Neural progenitor cell (in vitro differentiated cells): ENCODE measurements at regions not wholly inside any gene's neighbourhood (a gene's known extent, or its start where the extent isn't known, plus 50 kb on each side); places are given as distances from the start of the nearest gene placed in this dataset.
"Not testable (repeated sequence)": the region's sequence is repeated elsewhere in the genome, so short reads cannot be mapped to it uniquely, and the experiment has no call there.

Experiments used
- DNase-seq: peaks from one replicate; pipeline ENCODE4 v3.0.0-alpha.2; 2016; ENCODE audit warnings: low spot score
- H2AFZ ChIP-seq: fragments of 200-600 bp; sonication (generic); replicated peaks from 2 replicates; pipeline ENCODE4 v1.6.1; 2016; ENCODE audit warnings: antibody characterized with exemption
- H3F3A ChIP-seq: fragments of 200-600 bp; sonication (generic); 2 replicates; pipeline ENCODE4 v1.6.1; 2016; ENCODE audit warnings: antibody characterized with exemption, low read depth
- H3K27ac ChIP-seq: fragments of 200-600 bp; sonication (generic); 2 replicates; pipeline ENCODE4 v1.5.1; 2016; ENCODE audit warnings: mild to moderate bottlenecking
- H3K27me3 ChIP-seq: fragments of 200-600 bp; sonication (generic); 2 replicates; pipeline ENCODE4 v1.6.1; 2016; ENCODE audit warnings: mild to moderate bottlenecking, moderate library complexity
- H3K36me3 ChIP-seq: fragments of 200-600 bp; sonication (generic); 2 replicates; pipeline ENCODE4 v1.5.1; 2016
- H3K4me1 ChIP-seq: fragments of 200-600 bp; sonication (generic); 2 replicates; pipeline ENCODE4 v1.6.1; 2016; ENCODE audit warnings: mixed run types
- H3K4me2 ChIP-seq: fragments of 200-600 bp; sonication (generic); 2 replicates; pipeline ENCODE4 v1.6.1; 2016
- H3K4me3 ChIP-seq: fragments of 200-600 bp; sonication (generic); 2 replicates; pipeline ENCODE4 v1.5.1; 2016
- H3K79me2 ChIP-seq: fragments of 200-600 bp; sonication (generic); 2 replicates; pipeline ENCODE4 v1.6.1; 2016; ENCODE audit warnings: low read depth
- H3K9ac ChIP-seq: fragments of 200-600 bp; sonication (generic); 2 replicates; pipeline ENCODE4 v1.6.1; 2016
- H3K9me3 ChIP-seq: fragments of 200-600 bp; sonication (generic); 2 replicates; pipeline ENCODE4 v1.5.1; 2016; ENCODE audit warnings: low read depth
- H4K20me1 ChIP-seq: fragments of 200-600 bp; sonication (generic); 2 replicates; pipeline ENCODE4 v1.6.1; 2016; ENCODE audit warnings: low read depth
- H3K27ac Mint-ChIP-seq: 3 replicates; pipeline ENCODE4 v1.8.0; 2021; ENCODE audit warnings: mixed read lengths
- H3K27me3 Mint-ChIP-seq: 2 replicates; pipeline ENCODE4 v1.8.0; 2022; ENCODE audit warnings: low read depth, mild to moderate bottlenecking, inconsistent platforms, moderate library complexity, mixed read lengths; ENCODE audit not compliant: insufficient read depth
- H3K36me3 Mint-ChIP-seq: 3 replicates; pipeline ENCODE4 v1.8.0; 2021; ENCODE audit warnings: mixed read lengths
- H3K4me1 Mint-ChIP-seq: 3 replicates; pipeline ENCODE4 v1.8.0; 2021; ENCODE audit warnings: mixed read lengths
- H3K4me3 Mint-ChIP-seq: 3 replicates; pipeline ENCODE4 v1.8.0; 2021; ENCODE audit warnings: mild to moderate bottlenecking, moderate library complexity, mixed read lengths
- H3K9me3 Mint-ChIP-seq: 3 replicates; pipeline ENCODE4 v1.8.0; 2020; ENCODE audit warnings: mixed read lengths
- CTCF ChIP-seq: fragments of 200-600 bp; sonication (generic); IDR thresholded peaks from 2 replicates; pipeline ENCODE4 v1.5.1; 2017; ENCODE audit warnings: antibody characterized with exemption, mild to moderate bottlenecking
- EZH2 ChIP-seq: fragments of 200-600 bp; sonication (generic); IDR thresholded peaks from 2 replicates; pipeline ENCODE4 v1.6.1; 2017; ENCODE audit warnings: antibody characterized with exemption, mild to moderate bottlenecking, moderate library complexity
- EZH2phosphoT487 ChIP-seq: fragments of 200-600 bp; sonication (generic); IDR thresholded peaks from 2 replicates; pipeline ENCODE4 v1.6.1; 2017; ENCODE audit warnings: antibody characterized with exemption

GRCh38 chr5:124612023-124612422 is 134.4 kb downstream of the ZNF608 start:
- H3K79me2 ChIP-seq, result no peaks in the 10 kb centered on the region
- H3K27ac Mint-ChIP-seq, result no peak overlapping the region
- peaks cover 15% of the 10 kb centered on the region for H3K4me1 ChIP-seq
- H3K9me3 ChIP-seq, result no peaks in the 10 kb centered on the region
- H4K20me1 ChIP-seq, result no peaks in the 10 kb centered on the region
- H3K9ac ChIP-seq, result no peak overlapping the region
- no peaks in the 10 kb centered on the region for H3K36me3 ChIP-seq
- no peak for TF ChIP-seq CTCF
- no peak for TF ChIP-seq EZH2phosphoT487
- TF ChIP-seq EZH2, result no peak
- H3K27me3 ChIP-seq, result no peaks in the 10 kb centered on the region
- H3K9me3 Mint-ChIP-seq, result peaks cover 15% of the 10 kb centered on the region
- peaks cover 9% of the 10 kb centered on the region for H3K36me3 Mint-ChIP-seq
- no peaks in the 10 kb centered on the region for H3F3A ChIP-seq
- peaks cover 5% of the 10 kb centered on the region for H3K27me3 Mint-ChIP-seq
- no peak overlapping the region for H3K27ac ChIP-seq
- H3K4me3 Mint-ChIP-seq, result no peak overlapping the region
- H3K4me3 ChIP-seq, result no peak overlapping the region
- no peak overlapping the region for H3K4me2 ChIP-seq
- H2AFZ ChIP-seq, result no peak overlapping the region
- H3K4me1 Mint-ChIP-seq, result peaks cover 6% of the 10 kb centered on the region
- DNase-seq, result no peak

GRCh38 chr5:124611262-124611661 is 135.2 kb downstream of the ZNF608 start:
- not testable (repeated sequence) for H3K27me3 ChIP-seq, H3K27ac Mint-ChIP-seq, H3K4me2 ChIP-seq, H3K4me3 ChIP-seq, H4K20me1 ChIP-seq, H3K27me3 Mint-ChIP-seq, H3K9ac ChIP-seq, H3K79me2 ChIP-seq, H3K36me3 ChIP-seq, H3K27ac ChIP-seq, H3K9me3 ChIP-seq, H3K4me3 Mint-ChIP-seq, H2AFZ ChIP-seq, DNase-seq, H3F3A ChIP-seq, H3K36me3 Mint-ChIP-seq
- peaks cover 15% of the 10 kb centered on the region for H3K9me3 Mint-ChIP-seq
- peaks cover 10% of the 10 kb centered on the region for H3K4me1 Mint-ChIP-seq
- H3K4me1 ChIP-seq, result peaks cover 16% of the 10 kb centered on the region

GRCh38 chr5:124609685-124610084 is 136.8 kb downstream of the ZNF608 start:
- H3K9me3 ChIP-seq, H3K27me3 Mint-ChIP-seq, H3K9ac ChIP-seq, H3K4me2 ChIP-seq, H3K4me3 Mint-ChIP-seq, H3K4me3 ChIP-seq, H3K27ac Mint-ChIP-seq, H3K27ac ChIP-seq, H2AFZ ChIP-seq, DNase-seq, H3K27me3 ChIP-seq, H3K36me3 ChIP-seq, H3K36me3 Mint-ChIP-seq, H3F3A ChIP-seq, H4K20me1 ChIP-seq, H3K79me2 ChIP-seq: not testable (repeated sequence)
- Mint-ChIP-seq H3K4me1 (peaks cover 24% of the 10 kb centered on the region), H3K9me3 (peaks cover 15% of the 10 kb centered on the region)
- H3K4me1 ChIP-seq, result peaks cover 22% of the 10 kb centered on the region

- Histone ChIP-seq H3K36me3 (no peaks in the 10 kb centered on the region), H3K4me3 (no peak overlapping the region), H3K4me2 (no peak overlapping the region), H4K20me1 (no peaks in the 10 kb centered on the region), H3F3A (peaks cover 9% of the 10 kb centered on the region), H3K4me1 (peaks cover 25% of the 10 kb centered on the region), H2AFZ (no peak overlapping the region), H3K27me3 (no peaks in the 10 kb centered on the region), H3K9ac (no peak overlapping the region), H3K79me2 (no peaks in the 10 kb centered on the region), H3K27ac (no peak overlapping the region), H3K9me3 (no peaks in the 10 kb centered on the region)
- no peaks in the 10 kb centered on the region for H3K27me3 Mint-ChIP-seq
- peaks cover 29% of the 10 kb centered on the region for H3K4me1 Mint-ChIP-seq
- peaks cover 15% of the 10 kb centered on the region for H3K9me3 Mint-ChIP-seq
- no peak overlapping the region for H3K4me3 Mint-ChIP-seq
- DNase-seq, result no peak
- H3K36me3 Mint-ChIP-seq, result peaks cover 9% of the 10 kb centered on the region
- no peak for TF ChIP-seq EZH2
- no peak for TF ChIP-seq EZH2phosphoT487
- TF ChIP-seq CTCF, result no peak
- no peak overlapping the region for H3K27ac Mint-ChIP-seq
These were observed 139.9 kb downstream of the ZNF608 start for GRCh38 chr5:124606543-124606942.
